ENCODE measurements at regions not wholly inside any gene's neighbourhood (a gene's known extent, or its start where the extent isn't known, plus 50 kb on each side); places are given as distances from the start of the nearest gene placed in this dataset.

DNA sequence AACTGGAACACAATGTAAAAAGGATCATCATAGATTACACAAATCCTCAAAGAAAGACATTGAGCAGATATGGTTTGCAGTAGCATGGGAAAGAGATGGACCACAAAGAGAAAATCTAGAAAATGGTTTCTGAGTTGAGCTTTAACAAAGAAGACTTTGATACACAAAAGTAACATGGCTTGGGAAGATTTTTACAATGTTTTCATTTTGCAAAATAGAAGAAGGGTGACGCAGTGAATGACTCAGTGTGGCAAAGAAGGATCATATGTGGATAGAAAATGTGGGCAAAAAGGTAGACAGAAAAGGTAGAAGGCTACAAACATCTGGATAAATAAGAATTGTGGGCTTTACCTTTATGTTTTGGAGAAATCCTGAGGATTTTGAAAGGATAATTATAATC is 1220.5 kb downstream of the PCDH17 start:
- BruUV-seq (replicated peaks) = no TSS peak
- Histone ChIP-seq H3K9me3 (ENCODE audit: low read depth, low read length, poor library complexity, severe bottlenecking) (no peaks in the 10 kb centered on the region), H3K4me3 (ENCODE audit: low read depth, low read length, poor library complexity, severe bottlenecking) (no peak overlapping the region), H3K36me3 (ENCODE audit: insufficient read depth, low read length, poor library complexity, severe bottlenecking) (no peaks in the 10 kb centered on the region), H3K4me1 (ENCODE audit: insufficient read depth, low read length, poor library complexity, severe bottlenecking) (peaks cover 13% of the 10 kb centered on the region), H3K27ac (ENCODE audit: low read depth, low read length, poor library complexity, severe bottlenecking) (no peak overlapping the region), H3K27me3 (replicated peaks; ENCODE audit: insufficient read depth, low read depth, low read length, poor library complexity) (no peaks in the 10 kb centered on the region)
- CTCF ChIA-PET = no interaction called here
- no peak for DNase-seq (ENCODE audit: low spot score)
- POLR2A ChIA-PET (ENCODE audit: low non-redundant PET) = no interaction called here
- TF ChIP-seq EZH2 (IDR thresholded peaks at IDR 0.05; ENCODE audit: borderline replicate concordance, low read depth, low read length, poor library complexity, severe bottlenecking) (no peak), CTCF (conservative IDR thresholded peaks at IDR 0.05; ENCODE audit: low read depth, low read length) (no peak)
- intact Hi-C loops (cut with micrococcal nuclease; ENCODE audit: unreplicated experiment) = no loop called here

- no peaks in the 10 kb centered on the region for H3K4me1 ChIP-seq (ENCODE audit: insufficient read depth, low read length, poor library complexity, severe bottlenecking)
- H3K36me3 ChIP-seq (ENCODE audit: insufficient read depth, low read length, poor library complexity, severe bottlenecking) = no peaks in the 10 kb centered on the region
- H3K9me3 ChIP-seq (ENCODE audit: low read depth, low read length, poor library complexity, severe bottlenecking) = no peaks in the 10 kb centered on the region
- DNase-seq (ENCODE audit: low spot score) = no peak
- TF ChIP-seq EZH2 (IDR thresholded peaks at IDR 0.05; ENCODE audit: borderline replicate concordance, low read depth, low read length, poor library complexity, severe bottlenecking) (no peak), CTCF (conservative IDR thresholded peaks at IDR 0.05; ENCODE audit: low read depth, low read length) (no peak)
- ChIA-PET CTCF (no interaction called here), POLR2A (ENCODE audit: low non-redundant PET) (no interaction called here)
- BruUV-seq (replicated peaks) = no TSS peak
- H3K4me3 ChIP-seq (ENCODE audit: low read depth, low read length, poor library complexity, severe bottlenecking) = no peak overlapping the region
- intact Hi-C loops (cut with micrococcal nuclease; ENCODE audit: unreplicated experiment) = no loop called here
- H3K27ac ChIP-seq (ENCODE audit: low read depth, low read length, poor library complexity, severe bottlenecking) = no peak overlapping the region
- no peaks in the 10 kb centered on the region for H3K27me3 ChIP-seq (replicated peaks; ENCODE audit: insufficient read depth, low read depth, low read length, poor library complexity)
Measured at GRCh38 chr13:58855283-58855682, 1223.7 kb downstream of the PCDH17 start.

- Histone ChIP-seq H3K9me3 (ENCODE audit: low read depth, low read length, poor library complexity, severe bottlenecking) (no peaks in the 10 kb centered on the region), H3K4me1 (ENCODE audit: insufficient read depth, low read length, poor library complexity, severe bottlenecking) (no peaks in the 10 kb centered on the region), H3K36me3 (ENCODE audit: insufficient read depth, low read length, poor library complexity, severe bottlenecking) (no peaks in the 10 kb centered on the region), H3K27ac (ENCODE audit: low read depth, low read length, poor library complexity, severe bottlenecking) (no peak overlapping the region), H3K27me3 (replicated peaks; ENCODE audit: insufficient read depth, low read depth, low read length, poor library complexity) (no peaks in the 10 kb centered on the region), H3K4me3 (ENCODE audit: low read depth, low read length, poor library complexity, severe bottlenecking) (no peak overlapping the region)
- CTCF ChIA-PET = no interaction called here
- no peak for TF ChIP-seq EZH2 (IDR thresholded peaks at IDR 0.05; ENCODE audit: borderline replicate concordance, low read depth, low read length, poor library complexity, severe bottlenecking)
- intact Hi-C loops (cut with micrococcal nuclease; ENCODE audit: unreplicated experiment) = no loop called here
- no TSS peak for BruUV-seq (replicated peaks)
- POLR2A ChIA-PET (ENCODE audit: low non-redundant PET) = no interaction called here
- DNase-seq (ENCODE audit: low spot score) = no peak
Measured at GRCh38 chr13:58858870-58859371, 1227.4 kb downstream of the PCDH17 start.

DNA sequence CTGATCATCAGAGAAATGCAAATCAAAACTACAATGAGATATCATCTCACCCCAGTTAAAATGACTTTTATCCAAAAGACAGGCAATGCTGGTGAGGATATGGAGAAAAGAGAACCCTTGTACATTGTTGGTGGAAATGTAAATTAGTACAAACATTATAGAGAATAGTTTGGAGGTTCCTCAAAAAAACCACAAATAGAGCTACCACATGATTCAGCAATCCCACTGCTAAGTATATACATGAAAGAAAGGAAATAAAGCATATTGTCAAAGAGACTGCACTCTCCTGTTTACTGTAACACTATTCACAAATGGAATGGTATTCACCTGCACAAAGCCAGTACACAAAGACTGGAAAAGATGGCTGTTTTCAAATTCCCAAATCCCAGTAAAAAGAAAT is 1233.7 kb downstream of the PCDH17 start:
- TF ChIP-seq EZH2 (IDR thresholded peaks at IDR 0.05; ENCODE audit: borderline replicate concordance, low read depth, low read length, poor library complexity, severe bottlenecking) (no peak), CTCF (conservative IDR thresholded peaks at IDR 0.05; ENCODE audit: low read depth, low read length) (no peak)
- no peaks in the 10 kb centered on the region for H3K27me3 ChIP-seq (replicated peaks; ENCODE audit: insufficient read depth, low read depth, low read length, poor library complexity)
- intact Hi-C loops (cut with micrococcal nuclease; ENCODE audit: unreplicated experiment) = no loop called here
- H3K36me3 ChIP-seq (ENCODE audit: insufficient read depth, low read length, poor library complexity, severe bottlenecking) = no peaks in the 10 kb centered on the region
- CTCF ChIA-PET = no interaction called here
- no TSS peak for BruUV-seq (replicated peaks)
- POLR2A ChIA-PET (ENCODE audit: low non-redundant PET) = no interaction called here
- peaks cover 10% of the 10 kb centered on the region for H3K4me1 ChIP-seq (ENCODE audit: insufficient read depth, low read length, poor library complexity, severe bottlenecking)
- DNase-seq (ENCODE audit: low spot score) = no peak
- no peak overlapping the region for H3K4me3 ChIP-seq (ENCODE audit: low read depth, low read length, poor library complexity, severe bottlenecking)
- no peaks in the 10 kb centered on the region for H3K9me3 ChIP-seq (ENCODE audit: low read depth, low read length, poor library complexity, severe bottlenecking)
- no peak overlapping the region for H3K27ac ChIP-seq (ENCODE audit: low read depth, low read length, poor library complexity, severe bottlenecking)

Data from A673 (cell line).